Mucosa of descending colon (tissue), 3 donors: ENCODE measurements at regions not wholly inside any gene's neighbourhood (a gene's known extent, or its start where the extent isn't known, plus 50 kb on each side); places are given as distances from the start of the nearest gene placed in this dataset.

Experiments used
- ATAC-seq: fragments of 200-7000 bp; cut with Tn5 transposase; one replicate; pipeline ENCODE4 v1.9.1; 2020; ENCODE audit warnings: mild to moderate bottlenecking, moderate library complexity
- DNase-seq, 3 donors: peaks; one replicate each; pipeline ENCODE4 v3.0.0-alpha.2; 2020
- H3K36me3 ChIP-seq: fragments of 200-600 bp; one replicate; pipeline ENCODE4 v1.8.0; 2021; ENCODE audit warnings: low read depth, mild to moderate bottlenecking
- H3K4me1 ChIP-seq: fragments of 200-600 bp; one replicate; pipeline ENCODE4 v1.8.0; 2021; ENCODE audit warnings: low read depth, mild to moderate bottlenecking
- H3K4me3 ChIP-seq: fragments of 200-600 bp; one replicate; pipeline ENCODE4 v1.8.0; 2021; ENCODE audit warnings: mild to moderate bottlenecking
- H3K9me3 ChIP-seq: fragments of 200-600 bp; one replicate; pipeline ENCODE4 v1.8.0; 2021; ENCODE audit warnings: mild to moderate bottlenecking
- intact Hi-C, 2 donors: fragments of 100-400 bp; cut with DNase I in 1 of 2; cut with micrococcal nuclease in 1 of 2; formaldehyde crosslinking; loops; one replicate each; pipeline versions ENCODE4 v1.11.0 to v1.11.1; 2022; cut with DNase I, micrococcal nuclease
- TF ChIP-seq, protein P1 (sequence below): fragments of 200-600 bp; IDR thresholded peaks from one replicate; pipeline ENCODE4 v1.8.0; 2022; ENCODE audit warnings: antibody characterized with exemption, mild to moderate bottlenecking
- donor health status: DM: no; HTN: no; CAD: no; lungs with moderate emphysema.
- donor health status: DM: no; HTN: no; CAD: no.
- donor health status: DM: no; HTN: yes; CAD: no.

DNA sequence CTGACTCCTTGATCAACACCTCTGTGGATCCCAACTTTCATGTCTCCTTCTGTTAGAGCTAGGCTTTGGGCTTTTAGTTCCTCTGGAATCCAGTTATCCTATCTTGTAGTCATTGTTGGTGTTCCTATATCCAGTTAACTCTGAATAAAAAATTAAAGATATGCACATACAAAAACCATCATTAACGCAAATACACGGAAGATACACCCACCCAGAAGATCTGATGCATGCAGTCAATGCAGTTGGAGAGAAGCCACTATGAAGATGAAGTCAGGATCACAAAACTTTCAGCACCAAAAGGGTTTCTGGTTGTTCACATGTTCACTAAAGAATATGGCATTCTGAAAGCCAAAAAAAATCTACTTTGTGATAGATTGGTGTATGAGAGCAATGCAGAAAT lies 123.6 kb upstream of the LHX8 start:
- Histone ChIP-seq H3K4me3 (no peak overlapping the region), H3K4me1 (no peaks in the 10 kb centered on the region), H3K9me3 (no peaks in the 10 kb centered on the region), H3K36me3 (no peaks in the 10 kb centered on the region)
- DNase-seq, result no peak
- no peak for ATAC-seq
- TF ChIP-seq, protein P1, sequence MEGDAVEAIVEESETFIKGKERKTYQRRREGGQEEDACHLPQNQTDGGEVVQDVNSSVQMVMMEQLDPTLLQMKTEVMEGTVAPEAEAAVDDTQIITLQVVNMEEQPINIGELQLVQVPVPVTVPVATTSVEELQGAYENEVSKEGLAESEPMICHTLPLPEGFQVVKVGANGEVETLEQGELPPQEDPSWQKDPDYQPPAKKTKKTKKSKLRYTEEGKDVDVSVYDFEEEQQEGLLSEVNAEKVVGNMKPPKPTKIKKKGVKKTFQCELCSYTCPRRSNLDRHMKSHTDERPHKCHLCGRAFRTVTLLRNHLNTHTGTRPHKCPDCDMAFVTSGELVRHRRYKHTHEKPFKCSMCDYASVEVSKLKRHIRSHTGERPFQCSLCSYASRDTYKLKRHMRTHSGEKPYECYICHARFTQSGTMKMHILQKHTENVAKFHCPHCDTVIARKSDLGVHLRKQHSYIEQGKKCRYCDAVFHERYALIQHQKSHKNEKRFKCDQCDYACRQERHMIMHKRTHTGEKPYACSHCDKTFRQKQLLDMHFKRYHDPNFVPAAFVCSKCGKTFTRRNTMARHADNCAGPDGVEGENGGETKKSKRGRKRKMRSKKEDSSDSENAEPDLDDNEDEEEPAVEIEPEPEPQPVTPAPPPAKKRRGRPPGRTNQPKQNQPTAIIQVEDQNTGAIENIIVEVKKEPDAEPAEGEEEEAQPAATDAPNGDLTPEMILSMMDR, result no peak
- intact Hi-C loops, result no loop called here

DNA sequence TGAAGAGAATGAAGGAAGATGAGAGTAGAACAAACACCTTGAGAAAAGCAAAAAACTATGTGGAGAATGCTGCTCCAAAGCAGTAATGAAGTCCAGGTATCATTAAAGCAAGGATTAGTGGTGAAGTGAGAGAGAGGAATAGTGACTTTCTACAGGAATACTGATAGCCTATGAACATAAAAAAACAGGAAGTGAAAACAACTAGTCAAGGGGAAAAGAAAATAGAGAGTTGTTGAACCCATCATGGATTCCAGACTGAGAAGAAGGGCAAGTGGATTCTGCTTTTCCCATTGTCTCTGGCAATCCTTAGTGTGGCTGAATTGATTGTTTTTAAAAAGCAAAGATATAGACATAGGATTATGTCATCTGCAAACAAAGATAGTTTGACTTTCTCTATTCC lies 119.9 kb upstream of the LHX8 start:
- Histone ChIP-seq H3K4me1 (no peaks in the 10 kb centered on the region), H3K4me3 (no peak overlapping the region), H3K9me3 (no peaks in the 10 kb centered on the region), H3K36me3 (no peaks in the 10 kb centered on the region)
- ATAC-seq, result no peak
- intact Hi-C loops, result no loop called here
- DNase-seq, result no peak
- TF ChIP-seq, protein P1, result no peak

DNA sequence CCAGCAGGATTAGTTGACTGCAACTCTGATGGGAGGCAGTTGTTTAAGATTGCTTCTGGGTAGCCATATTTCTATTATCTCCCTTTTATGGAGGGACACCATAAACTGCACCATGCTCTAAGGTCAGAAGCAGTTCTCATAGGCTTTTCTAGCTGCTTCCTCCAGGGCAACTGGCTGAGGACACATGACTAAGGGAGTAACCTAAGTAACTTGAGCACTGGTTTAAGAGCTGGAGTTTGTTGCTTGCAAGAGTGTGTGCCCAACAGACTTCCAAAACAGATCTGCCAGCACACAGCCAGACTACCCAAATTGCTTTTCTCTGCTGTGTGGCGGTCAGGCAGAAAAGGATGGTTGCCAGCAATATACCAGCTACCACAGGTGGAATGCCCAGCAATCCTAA lies 111.2 kb upstream of the LHX8 start:
- TF ChIP-seq, protein P1, result no peak
- DNase-seq, result no peak
- no peak for ATAC-seq
- Histone ChIP-seq H3K4me1 (no peaks in the 10 kb centered on the region), H3K36me3 (no peaks in the 10 kb centered on the region), H3K9me3 (peaks cover 8% of the 10 kb centered on the region), H3K4me3 (no peak overlapping the region)
- intact Hi-C loops, result no loop called here

DNA sequence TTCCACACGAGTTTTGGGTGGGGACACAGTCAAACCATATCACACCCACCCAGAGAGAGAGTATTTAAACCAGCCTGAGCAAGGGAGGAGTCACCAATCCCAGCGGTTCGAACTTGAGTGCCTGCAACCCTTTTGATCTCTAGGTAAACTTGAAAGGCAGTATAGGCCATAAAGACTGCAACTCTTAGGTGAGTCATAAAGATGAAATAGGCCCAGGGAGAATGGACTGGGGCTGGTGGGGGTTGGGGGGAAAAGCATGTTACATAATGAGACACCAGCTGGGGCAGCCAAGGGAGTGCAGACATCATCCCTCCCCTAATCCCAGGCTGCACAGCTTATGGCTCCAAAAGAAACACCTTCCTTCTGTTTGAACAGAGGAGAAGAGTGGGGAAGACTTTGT lies 99.8 kb upstream of the LHX8 start:
- intact Hi-C loops, result no loop called here
- DNase-seq (no peak), ATAC-seq (no peak)
- no peaks in the 10 kb centered on the region for H3K36me3 ChIP-seq
- H3K4me1 ChIP-seq, result no peaks in the 10 kb centered on the region
- peaks cover 15% of the 10 kb centered on the region for H3K9me3 ChIP-seq
- TF ChIP-seq, protein P1, result no peak
- no peak overlapping the region for H3K4me3 ChIP-seq

DNA sequence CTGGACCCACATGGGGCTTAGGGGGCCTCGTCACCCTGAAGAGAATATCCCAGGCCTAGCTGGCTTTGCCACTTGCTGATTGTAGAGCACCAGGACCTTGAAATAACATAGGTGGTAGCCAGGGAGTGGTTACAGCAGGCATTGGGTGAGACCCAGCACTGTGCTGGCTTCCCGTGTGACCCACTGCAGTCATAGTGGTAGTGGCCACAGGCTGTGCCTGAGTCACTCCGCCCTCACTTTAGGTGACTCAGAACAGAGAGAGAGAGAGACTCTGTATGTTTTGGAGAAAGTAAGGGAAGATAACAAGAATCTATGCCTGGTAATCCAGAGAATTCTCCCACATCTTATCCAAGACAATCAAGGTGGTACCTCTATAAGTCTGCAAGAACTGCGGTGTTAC lies 98.7 kb upstream of the LHX8 start:
- no peak for ATAC-seq
- intact Hi-C loops, result no loop called here
- Histone ChIP-seq H3K36me3 (no peaks in the 10 kb centered on the region), H3K4me3 (no peak overlapping the region), H3K4me1 (no peaks in the 10 kb centered on the region), H3K9me3 (peaks cover 23% of the 10 kb centered on the region)
- DNase-seq, result no peak
- TF ChIP-seq, protein P1, result no peak

DNA sequence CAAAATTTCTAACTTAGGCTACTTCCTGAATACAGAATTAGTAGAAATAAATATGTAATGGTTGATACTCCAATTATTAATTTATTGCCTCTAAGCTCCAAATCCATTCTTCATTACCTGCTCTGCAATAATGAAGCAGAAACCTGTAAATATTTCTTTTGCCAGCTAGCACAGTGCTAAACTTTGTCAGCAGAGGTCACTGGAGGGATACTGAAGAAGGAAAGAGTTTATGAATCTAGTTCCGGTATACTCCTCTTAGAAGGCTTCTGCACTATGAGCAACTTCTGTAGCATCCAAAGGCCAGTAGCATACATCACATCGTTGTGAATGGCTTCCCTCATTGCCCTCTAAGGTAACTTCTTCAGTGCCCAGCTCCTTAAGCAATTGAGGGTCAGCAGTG lies 81.0 kb upstream of the LHX8 start:
- TF ChIP-seq, protein P1, result no peak
- DNase-seq, result no peak
- peaks cover 12% of the 10 kb centered on the region for H3K9me3 ChIP-seq
- intact Hi-C loops, result no loop called here
- H3K4me1 ChIP-seq, result no peaks in the 10 kb centered on the region
- no peak for ATAC-seq
- no peak overlapping the region for H3K4me3 ChIP-seq
- no peaks in the 10 kb centered on the region for H3K36me3 ChIP-seq
